IMR-90 (cell line): ENCODE measurements at regions not wholly inside any gene's neighbourhood (a gene's known extent, or its start where the extent isn't known, plus 50 kb on each side); places are given as distances from the start of the nearest gene placed in this dataset.

ENCODE experiments used
- ATAC-seq: fragments of 200-7000 bp; cut with Tn5 transposase; 2 replicates; pipeline ENCODE4 v1.9.1; 2020; ENCODE audit warnings: low read depth, mild to moderate bottlenecking, moderate library complexity
- BruUV-seq: library from RNA; stranded (reverse); fragments of 400-500 nt; replicated peaks from 2 replicates; lab custom pipeline; 2021; lab: Mats Ljungman, UMichigan
- CTCF ChIA-PET: fragments of 300-600 bp; formaldehyde crosslinking; extraction: SDS; loops from one replicate; lab custom pipeline; 2021; ENCODE audit warnings: antibody characterized with exemption; lab: Yijun Ruan, JAX
- POLR2A ChIA-PET: fragments of 300-600 bp; sonication (Branson Sonifier 250); formaldehyde crosslinking; loops from one replicate; lab custom pipeline; 2022; ENCODE audit warnings: antibody characterized with exemption; ENCODE audit not compliant: unreplicated experiment; lab: Charles Lee
- DNase-seq: peaks from one replicate; pipeline ENCODE4 v3.0.0; 2013
- H2AFZ ChIP-seq: replicated peaks from 2 replicates; pipeline ENCODE3; 2013; ENCODE audit warnings: low read length, mild to moderate bottlenecking; ENCODE audit not compliant: poor library complexity
- H2AK5ac ChIP-seq: 2 replicates; pipeline ENCODE4 v1.6.1; 2013; ENCODE audit warnings: low read depth, low read length, inconsistent platforms
- H2AK9ac ChIP-seq: replicated peaks from 2 replicates; pipeline ENCODE3; 2013; ENCODE audit warnings: mild to moderate bottlenecking, low read depth, low read length, moderate library complexity; ENCODE audit not compliant: poor library complexity
- H2BK120ac ChIP-seq: 2 replicates; pipeline ENCODE4 v1.6.1; 2013; ENCODE audit warnings: low read depth, low read length, inconsistent platforms
- H2BK15ac ChIP-seq: 3 replicates; pipeline ENCODE4 v1.6.1; 2013; ENCODE audit warnings: low read depth, low read length, inconsistent platforms
- H2BK20ac ChIP-seq: 2 replicates; pipeline ENCODE4 v1.6.1; 2013; ENCODE audit warnings: low read depth, mild to moderate bottlenecking, inconsistent platforms, low read length, moderate library complexity
- H2BK5ac ChIP-seq: 2 replicates; pipeline ENCODE4 v1.6.1; 2013; ENCODE audit warnings: mild to moderate bottlenecking, low read depth, low read length, inconsistent platforms; ENCODE audit not compliant: poor library complexity, severe bottlenecking
- H3K14ac ChIP-seq: replicated peaks from 2 replicates; pipeline ENCODE4 v1.6.1; 2013; ENCODE audit warnings: low read depth, low read length, inconsistent platforms
- H3K18ac ChIP-seq: 2 replicates; pipeline ENCODE4 v1.6.1; 2013; ENCODE audit warnings: low read depth, low read length, control low read depth
- H3K23ac ChIP-seq: 2 replicates; pipeline ENCODE4 v1.6.1; 2013; ENCODE audit warnings: low read depth, low read length, inconsistent platforms
- H3K27ac ChIP-seq: 2 replicates; pipeline ENCODE4 v1.5.1; 2013; ENCODE audit warnings: mild to moderate bottlenecking, control low read depth, low read length; ENCODE audit not compliant: insufficient read depth
- H3K27me3 ChIP-seq: 2 replicates; pipeline ENCODE4 v1.6.1; 2013; ENCODE audit warnings: low read length; ENCODE audit not compliant: control insufficient read depth, insufficient read depth
- H3K36me3 ChIP-seq: 2 replicates; pipeline ENCODE4 v1.6.1; 2013; ENCODE audit warnings: low read length, mixed read lengths; ENCODE audit not compliant: control insufficient read depth, insufficient read depth
- H3K4ac ChIP-seq: 2 replicates; pipeline ENCODE4 v1.6.1; 2013; ENCODE audit warnings: low read depth, low read length, inconsistent platforms
- H3K4me1 ChIP-seq: 2 replicates; pipeline ENCODE4 v1.6.1; 2013; ENCODE audit warnings: low read length, mixed read lengths; ENCODE audit not compliant: control insufficient read depth, insufficient read depth
- H3K4me2 ChIP-seq: 2 replicates; pipeline ENCODE4 v1.6.1; 2013; ENCODE audit warnings: low read depth, mild to moderate bottlenecking, control low read depth, low read length, moderate library complexity
- H3K4me3 ChIP-seq: 2 replicates; pipeline ENCODE4 v1.5.1; 2013; ENCODE audit warnings: low read depth, mild to moderate bottlenecking, control low read depth, low read length, moderate library complexity; ENCODE audit not compliant: insufficient read depth
- H3K56ac ChIP-seq: 2 replicates; pipeline ENCODE4 v1.6.1; 2013; ENCODE audit warnings: low read length, inconsistent platforms; ENCODE audit not compliant: insufficient read depth; ENCODE audit errors: extremely low read depth
- H3K79me1 ChIP-seq, 2 experiments: 2 replicates each; pipeline ENCODE4 v1.6.1; 2013; ENCODE audit warnings: low read length in 2 of 2, inconsistent platforms in 1 of 2, low read depth in 1 of 2
- H3K9ac ChIP-seq: 2 replicates; pipeline ENCODE4 v1.6.1; 2013; ENCODE audit warnings: low read depth, low read length, control low read depth
- H3K9me1 ChIP-seq: 2 replicates; pipeline ENCODE4 v1.6.1; 2013; ENCODE audit warnings: low read length, inconsistent platforms; ENCODE audit not compliant: insufficient read depth
- H3K9me3 ChIP-seq: 2 replicates; pipeline ENCODE4 v1.6.1; 2013; ENCODE audit warnings: low read length; ENCODE audit not compliant: control insufficient read depth, insufficient read depth
- H4K20me1 ChIP-seq: 2 replicates; pipeline ENCODE4 v1.6.1; 2013; ENCODE audit warnings: low read length, inconsistent platforms; ENCODE audit not compliant: insufficient read depth
- H4K5ac ChIP-seq: 2 replicates; pipeline ENCODE4 v1.6.1; 2013; ENCODE audit warnings: mild to moderate bottlenecking, low read depth, low read length, control low read depth
- H4K8ac ChIP-seq, 2 experiments: 2 replicates each; pipeline ENCODE4 v1.6.1; 2013; ENCODE audit warnings: low read depth in 2 of 2, low read length in 2 of 2, control low read depth in 1 of 2, inconsistent platforms in 1 of 2
- H4K91ac ChIP-seq: 2 replicates; pipeline ENCODE4 v1.6.1; 2013; ENCODE audit warnings: low read depth, low read length, inconsistent platforms; ENCODE audit not compliant: insufficient read depth
- BHLHE40 ChIP-seq: fragments of 150-350 bp; IDR thresholded peaks from 2 replicates; pipeline ENCODE4 v1.6.1; 2016; ENCODE audit warnings: mild to moderate bottlenecking, low read depth, low read length
- CEBPB ChIP-seq: IDR thresholded peaks from 2 replicates; pipeline ENCODE4 v1.6.1; 2012; ENCODE audit warnings: low read depth, low read length, improper control_type of control experiment
- CHD1 ChIP-seq: IDR thresholded peaks from 2 replicates; pipeline ENCODE4 v1.6.1; 2012; ENCODE audit warnings: low read depth, low read length, improper control_type of control experiment
- CTCF ChIP-seq: conservative IDR thresholded peaks from 2 replicates; pipeline ENCODE4 v1.5.1; 2012; ENCODE audit warnings: mild to moderate bottlenecking, low read depth, low read length, improper control_type of control experiment
- ELK1 ChIP-seq: fragments of 150-350 bp; IDR thresholded peaks from 2 replicates; pipeline ENCODE4 v1.6.1; 2016; ENCODE audit warnings: low read depth, mild to moderate bottlenecking, low read length, moderate library complexity, borderline replicate concordance
- FOS ChIP-seq: fragments of 150-350 bp; IDR thresholded peaks from 2 replicates; pipeline ENCODE4 v1.6.1; 2016; ENCODE audit warnings: low read depth, low read length
- MAFK ChIP-seq: IDR thresholded peaks from 2 replicates; pipeline ENCODE4 v1.6.1; 2012; ENCODE audit warnings: low read depth, low read length, improper control_type of control experiment
- MAZ ChIP-seq: IDR thresholded peaks from 2 replicates; pipeline ENCODE4 v1.6.1; 2012; ENCODE audit warnings: low read depth, mild to moderate bottlenecking, low read length, improper control_type of control experiment, moderate library complexity, borderline replicate concordance
- MXI1 ChIP-seq: IDR thresholded peaks from 2 replicates; pipeline ENCODE4 v1.6.1; 2012; ENCODE audit warnings: low read depth, mild to moderate bottlenecking, low read length, moderate library complexity, borderline replicate concordance
- NFE2L2 ChIP-seq: fragments of 150-350 bp; IDR thresholded peaks from 2 replicates; pipeline ENCODE4 v1.6.1; 2016; ENCODE audit warnings: low read depth, mild to moderate bottlenecking, low read length
- POLR2A ChIP-seq: IDR thresholded peaks from 2 replicates; pipeline ENCODE4 v1.6.1; 2012; ENCODE audit warnings: mild to moderate bottlenecking, low read depth, low read length
- RAD21 ChIP-seq: IDR thresholded peaks from 2 replicates; pipeline ENCODE4 v1.6.1; 2012; ENCODE audit warnings: low read length, improper control_type of control experiment
- RCOR1 ChIP-seq: IDR thresholded peaks from 2 replicates; pipeline ENCODE4 v1.6.1; 2012; ENCODE audit warnings: mild to moderate bottlenecking, low read length, improper control_type of control experiment; ENCODE audit not compliant: insufficient replicate concordance
- RFX5 ChIP-seq: IDR thresholded peaks from 2 replicates; pipeline ENCODE4 v1.8.0; 2012; ENCODE audit warnings: low read depth, mild to moderate bottlenecking, low read length, moderate library complexity
- SMC3 ChIP-seq: fragments of 150-350 bp; IDR thresholded peaks from 2 replicates; pipeline ENCODE4 v1.6.1; 2016; ENCODE audit warnings: low read depth, mild to moderate bottlenecking, antibody characterized with exemption, low read length, moderate library complexity
- USF2 ChIP-seq: fragments of 150-350 bp; IDR thresholded peaks from 2 replicates; pipeline ENCODE4 v1.6.1; 2017; ENCODE audit warnings: mild to moderate bottlenecking, antibody characterized with exemption, low read length, low read depth
- dilution Hi-C: fragments of 300-500 bp; cut with HindIII; formaldehyde crosslinking; loops from one replicate; pipeline ENCODE4 v1.14.3; 2018; ENCODE audit warnings: low sequenced_read_pairs; ENCODE audit not compliant: unreplicated experiment
- in situ Hi-C: fragments of 300-500 bp; cut with MboI; formaldehyde crosslinking; loops from 3 replicates; pipeline ENCODE4 v1.14.3; 2019; ENCODE audit warnings: low sequenced_read_pairs, inconsistent platforms, mixed read lengths
- intact Hi-C: fragments of 100-400 bp; cut with micrococcal nuclease; formaldehyde crosslinking; loops from 2 replicates; pipeline ENCODE4 v1.10.0; 2022

GRCh38 chr2:128708106-128708816, 389.6 kb upstream of the HS6ST1 start:
- H3K9me3 ChIP-seq = peaks cover 5% of the 10 kb centered on the region; the same call in 1 of the 2 replicates
- ChIA-PET POLR2A (no interaction called here), CTCF (interaction anchor here (0.7 kb wide), 1 partner anchor 280 kb away, joined by 3 read pairs; no protein-coding TSS in a partner anchor)
- H3K4me2 ChIP-seq = no peak overlapping the region
- no peaks in the 10 kb centered on the region for H3K27me3 ChIP-seq
- H2BK15ac ChIP-seq = no peak overlapping the region
- no peak for DNase-seq
- TF ChIP-seq USF2 = no peak
- no peak for TF ChIP-seq MAZ
- TF ChIP-seq CEBPB = no peak
- TF ChIP-seq BHLHE40 = no peak
- TF ChIP-seq RAD21 = no peak
- TF ChIP-seq MAFK = no peak
- no peak for TF ChIP-seq NFE2L2
- TF ChIP-seq CHD1 = no peak
- no peak for TF ChIP-seq CTCF
- TF ChIP-seq SMC3 = no peak
- TF ChIP-seq FOS = no peak
- no peak for TF ChIP-seq MXI1
- no peak for TF ChIP-seq POLR2A
- no peak for TF ChIP-seq RCOR1
- TF ChIP-seq ELK1 = no peak
- TF ChIP-seq RFX5 = no peak
- no peaks in the 10 kb centered on the region for H3K36me3 ChIP-seq
- H4K20me1 ChIP-seq = no peaks in the 10 kb centered on the region
- no peak overlapping the region for H2AK9ac ChIP-seq
- no peak overlapping the region for H2BK5ac ChIP-seq
- no peak overlapping the region for H2BK20ac ChIP-seq
- H4K5ac ChIP-seq = no peak overlapping the region
- H3K56ac ChIP-seq = no peak overlapping the region
- no peak overlapping the region for H4K8ac ChIP-seq
- no TSS peak for BruUV-seq
- H2AK5ac ChIP-seq = no peak overlapping the region
- intact Hi-C loops = no loop called here
- H2BK120ac ChIP-seq = no peak overlapping the region
- in situ Hi-C loops = no loop called here
- no peaks in the 10 kb centered on the region for H3K4me1 ChIP-seq
- no peak overlapping the region for H3K4me3 ChIP-seq
- no peak overlapping the region for H3K9ac ChIP-seq
- H3K79me1 ChIP-seq = no peaks in the 10 kb centered on the region
- H4K91ac ChIP-seq = no peak overlapping the region
- no peaks in the 10 kb centered on the region for H3K9me1 ChIP-seq
- dilution Hi-C loops = no loop called here
- no peak overlapping the region for H3K23ac ChIP-seq
- no peak overlapping the region for H2AFZ ChIP-seq
- no peak overlapping the region for H3K27ac ChIP-seq
- ATAC-seq = no peak
- no peak overlapping the region for H3K4ac ChIP-seq
- H3K18ac ChIP-seq = no peak overlapping the region
- no peak overlapping the region for H3K14ac ChIP-seq
